Right cardiac atrium (tissue), 5 donors: ENCODE measurements at regions not wholly inside any gene's neighbourhood (a gene's known extent, or its start where the extent isn't known, plus 50 kb on each side); places are given as distances from the start of the nearest gene placed in this dataset.
A peak's percentile ranks its signal among the peaks of the same experiment; 100 is the strongest.
"Not testable (repeated sequence)": the region's sequence is repeated elsewhere in the genome, so short reads cannot be mapped to it uniquely, and the experiment has no call there.

Source experiments
- ATAC-seq, 2 donors: fragments of 200-7000 bp; cut with Tn5 transposase; one replicate each; pipeline versions ENCODE4 v1.8.0 to v1.9.1; 2020; ENCODE audit warnings: moderate library complexity in 2 of 2, mild to moderate bottlenecking in 1 of 2
- DNase-seq, 3 donors: peaks; one replicate each; pipeline ENCODE4 v3.0.0-alpha.2; 2020
- H3K27ac ChIP-seq: one replicate; pipeline ENCODE4 v1.5.1; 2013; ENCODE audit warnings: mild to moderate bottlenecking, low read length, control low read depth, moderate library complexity
- H3K27me3 ChIP-seq: one replicate; pipeline ENCODE4 v1.6.1; 2013; ENCODE audit not compliant: control insufficient read depth, insufficient read depth
- H3K4me1 ChIP-seq: one replicate; pipeline ENCODE4 v1.6.1; 2013; ENCODE audit warnings: low read length; ENCODE audit not compliant: control insufficient read depth, insufficient read depth
- H3K4me3 ChIP-seq: one replicate; pipeline ENCODE4 v1.5.1; 2013; ENCODE audit warnings: low read length, control low read depth
- H3K9me3 ChIP-seq: one replicate; pipeline ENCODE4 v1.6.1; 2013; ENCODE audit warnings: low read length; ENCODE audit not compliant: control insufficient read depth
- WGBS: extraction: QIAGEN DNeasy Blood & Tissue Kit; methylation state at CpG from one replicate; pipeline ENCODE4 v1.1.7; 2013; 5-methylcytosine and 5-hydroxymethylcytosine counted together
- intact Hi-C, 4 donors: fragments of 100-400 bp; cut with DNase I; formaldehyde crosslinking; loops; one replicate each; pipeline versions ENCODE4 v1.11.0 to v1.14.0; 2022 to 2023
- donor health status: healthy with polysubstance abuse.
- donor health status: DM: no; HTN: yes; CAD: no.
- donor health status: DM: no; HTN: no; CAD: no.
- donor health status: DM: no; HTN: yes; CAD: no; lungs with severe emphysema.
- donor health status: DM: yes; HTN: yes; CAD: no.

DNA sequence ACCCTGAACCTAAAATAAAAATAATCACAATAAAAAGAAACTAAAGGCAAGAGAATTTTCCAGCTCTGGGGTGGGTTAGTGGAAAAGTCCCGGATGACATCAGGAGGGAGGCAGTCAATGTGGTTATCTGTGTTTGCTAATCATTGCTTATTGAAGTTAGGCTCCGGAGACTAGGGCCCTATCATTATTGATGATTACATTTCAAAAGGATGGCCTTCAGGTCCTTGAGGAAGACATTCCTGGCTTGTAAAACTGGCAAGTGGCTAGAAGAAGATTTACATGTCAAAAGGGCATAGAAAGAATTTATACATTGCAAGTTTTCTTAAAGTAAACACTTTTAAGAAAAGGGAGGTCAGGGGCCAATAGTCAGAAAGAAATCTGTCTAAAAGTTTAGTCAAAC, 123.4 kb downstream of the POSTN start:
- no peak overlapping the region for H3K27ac ChIP-seq
- H3K9me3 ChIP-seq: no peaks in the 10 kb centered on the region
- DNase-seq (no peak), ATAC-seq (no peak)
- H3K27me3 ChIP-seq: no peaks in the 10 kb centered on the region
- WGBS: 70% methylated on average over 2 of the region's 2 CpGs
- no peaks in the 10 kb centered on the region for H3K4me1 ChIP-seq
- intact Hi-C loops: no loop called here
- no peak overlapping the region for H3K4me3 ChIP-seq

DNA sequence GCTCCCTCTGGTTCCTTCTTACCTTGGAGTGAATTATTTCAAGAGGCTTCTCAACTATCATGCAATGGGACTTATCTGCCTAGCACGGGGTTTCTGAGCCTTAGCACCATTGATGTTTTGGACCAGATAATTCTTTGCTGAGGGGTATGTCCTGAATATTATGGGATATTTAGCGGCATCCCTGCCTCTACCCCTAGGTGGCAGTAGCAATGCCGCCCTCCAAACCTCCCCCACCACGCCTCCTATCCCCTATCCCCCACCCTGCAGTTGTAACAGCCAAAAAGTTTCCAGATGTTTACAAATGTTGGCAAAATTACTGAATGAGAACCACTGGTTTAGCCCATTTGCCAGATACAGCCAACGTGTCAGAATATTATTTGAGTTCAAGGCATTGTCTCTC, 125.5 kb downstream of the POSTN start:
- Histone ChIP-seq H3K27me3 (no peaks in the 10 kb centered on the region), H3K4me3 (no peak overlapping the region), H3K4me1 (no peaks in the 10 kb centered on the region), H3K9me3 (no peaks in the 10 kb centered on the region), H3K27ac (no peak overlapping the region)
- WGBS: 87% methylated on average over 5 of the region's 5 CpGs
- DNase-seq (no peak), ATAC-seq (no peak)
- intact Hi-C loops: no loop called here

DNA sequence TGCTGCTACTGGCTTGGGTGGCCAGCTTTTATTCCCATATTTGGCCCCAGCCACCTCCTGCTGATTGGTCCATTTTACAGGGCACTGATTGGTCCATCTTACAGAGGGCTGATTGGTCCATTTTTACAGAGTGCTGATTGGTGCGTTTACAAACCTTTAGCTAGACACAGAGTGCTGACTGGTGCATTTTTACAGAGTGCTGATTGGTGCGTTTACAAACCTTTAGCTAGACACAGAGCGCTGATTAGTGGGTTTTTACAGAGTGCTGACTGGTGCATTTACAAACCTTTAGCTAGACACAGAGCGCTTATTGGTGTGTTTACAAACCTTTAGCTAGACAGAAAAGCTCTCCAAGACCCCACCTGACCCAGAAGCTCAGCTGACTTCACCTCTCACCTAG, 126.3 kb downstream of the POSTN start:
- H3K27ac ChIP-seq, ATAC-seq, H3K4me1 ChIP-seq, H3K9me3 ChIP-seq, intact Hi-C loops, H3K27me3 ChIP-seq, H3K4me3 ChIP-seq, DNase-seq: not testable (repeated sequence)
- 97% methylated on average over 4 of the region's 4 CpGs for WGBS

DNA sequence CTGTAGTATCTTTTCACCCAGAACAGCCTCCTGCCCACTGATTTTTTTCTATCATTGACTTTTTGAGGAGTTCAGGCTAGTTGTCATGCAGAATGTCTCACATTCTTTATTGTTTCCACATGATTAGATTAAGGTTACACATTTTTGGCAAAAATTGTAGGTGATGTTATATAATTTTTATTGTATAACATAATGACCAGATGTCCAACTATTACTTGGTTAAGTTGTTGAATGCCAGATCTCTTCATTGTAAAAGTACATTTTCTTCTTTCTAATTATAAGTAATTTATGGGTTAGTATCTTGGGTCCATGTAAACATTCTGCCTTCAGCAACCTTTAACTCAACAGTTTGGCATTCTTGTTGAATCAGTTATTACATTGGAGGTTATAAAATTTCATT, 138.4 kb downstream of the POSTN start:
- Histone ChIP-seq H3K27me3 (no peaks in the 10 kb centered on the region), H3K4me3 (no peak overlapping the region), H3K27ac (no peak overlapping the region), H3K4me1 (no peaks in the 10 kb centered on the region), H3K9me3 (no peaks in the 10 kb centered on the region)
- ATAC-seq (no peak), DNase-seq (no peak)
- intact Hi-C loops: no loop called here

DNA sequence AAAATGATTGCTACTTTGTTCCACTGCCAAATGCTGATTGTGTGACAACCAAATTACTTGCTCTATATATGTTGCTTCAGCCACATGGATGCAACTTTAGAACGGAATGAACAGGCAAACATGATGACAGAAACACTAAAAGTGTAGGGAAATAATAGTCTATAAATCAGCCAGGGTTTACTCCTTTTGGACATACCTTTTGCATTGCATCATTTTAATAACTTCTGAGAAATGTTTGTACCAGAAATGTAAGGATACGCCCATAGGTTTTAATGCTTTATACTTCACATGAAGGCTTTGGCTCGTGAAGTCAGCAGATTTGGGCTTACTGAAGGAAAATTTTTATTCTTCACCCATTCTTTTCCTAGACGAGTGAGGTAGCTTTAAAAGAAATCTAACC, 141.0 kb downstream of the POSTN start:
- Histone ChIP-seq H3K27me3 (no peaks in the 10 kb centered on the region), H3K27ac (no peak overlapping the region), H3K9me3 (no peaks in the 10 kb centered on the region), H3K4me1 (no peaks in the 10 kb centered on the region), H3K4me3 (no peak overlapping the region)
- WGBS: 80% methylated on average over 4 of the region's 4 CpGs
- ATAC-seq (no peak), DNase-seq (no peak)
- intact Hi-C loops: no loop called here

DNA sequence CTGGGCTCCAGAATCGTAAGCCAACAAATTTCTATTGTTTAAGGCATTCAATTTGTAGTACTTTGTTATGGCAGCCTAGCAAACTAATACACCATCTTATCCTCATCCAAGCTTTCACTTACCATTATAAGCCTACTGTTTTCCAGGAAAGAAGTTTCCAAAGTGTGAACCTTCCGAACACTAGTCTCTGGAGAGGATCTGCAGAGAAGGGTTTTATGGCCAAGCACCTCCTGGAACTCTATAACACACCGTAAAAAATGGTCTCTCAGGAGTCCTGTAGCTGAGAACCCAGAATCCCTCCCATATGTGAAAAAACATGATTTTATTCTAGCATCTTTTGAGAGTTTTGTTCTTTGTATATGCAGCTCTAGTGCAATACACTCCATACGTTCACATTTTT, 142.1 kb downstream of the POSTN start:
- no peak for ATAC-seq
- intact Hi-C loops: no loop called here
- H3K27me3 ChIP-seq: no peaks in the 10 kb centered on the region

DNA sequence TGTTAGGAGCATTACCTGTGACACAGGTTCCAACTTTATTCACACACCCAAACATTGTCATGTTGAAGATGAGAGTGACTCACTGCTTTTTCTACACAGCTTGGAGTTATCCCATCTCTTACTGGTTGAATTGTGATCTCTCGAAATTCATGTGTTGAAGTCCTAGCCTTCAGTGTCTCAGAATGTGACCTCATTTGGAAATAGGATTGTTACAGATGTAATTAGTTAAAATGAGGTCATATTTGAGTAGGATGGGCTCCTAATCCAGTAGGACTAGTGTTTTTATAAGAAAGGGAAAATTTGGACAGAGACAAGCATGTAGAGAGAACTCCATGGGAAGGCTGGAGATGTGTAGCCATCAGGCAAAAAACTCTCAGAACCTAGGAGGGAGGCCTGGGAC, 142.5 kb downstream of the POSTN start:
- no peak for ATAC-seq
- H3K4me3 ChIP-seq: no peak overlapping the region
- 86% methylated on average over 1 of the region's 1 CpG for WGBS

More for the DNA sequence above, 142.1 kb downstream of the POSTN start:
- 88% methylated on average over 4 of the region's 4 CpGs for WGBS
- H3K9me3 ChIP-seq: no peaks in the 10 kb centered on the region
- DNase-seq: no peak
- no peak overlapping the region for H3K4me3 ChIP-seq
- no peak overlapping the region for H3K27ac ChIP-seq
- H3K4me1 ChIP-seq: no peaks in the 10 kb centered on the region

DNA sequence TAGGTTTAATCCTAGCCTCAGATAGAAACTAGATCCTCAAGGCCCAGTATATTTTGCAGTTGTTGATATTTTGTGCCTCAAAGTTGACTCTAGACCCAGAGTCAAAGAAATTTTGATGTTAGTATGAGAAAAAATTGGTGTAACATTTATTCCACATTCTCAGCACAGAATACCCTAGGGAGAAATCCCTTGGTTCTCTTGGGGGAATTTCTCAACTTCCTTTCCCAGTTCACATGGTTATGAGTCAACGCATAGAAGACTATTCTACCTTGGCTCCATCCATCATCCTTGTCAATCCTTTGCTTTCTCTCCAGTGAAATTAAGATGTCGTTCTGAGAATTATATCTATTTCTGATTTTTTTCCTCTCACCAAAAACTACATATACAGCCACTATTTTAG, 145.3 kb downstream of the POSTN start:
- no peaks in the 10 kb centered on the region for H3K27me3 ChIP-seq
- no peaks in the 10 kb centered on the region for H3K9me3 ChIP-seq
- DNase-seq: no peak
- 83% methylated on average over 2 of the region's 2 CpGs for WGBS
- no peak overlapping the region for H3K27ac ChIP-seq
- H3K4me1 ChIP-seq: no peaks in the 10 kb centered on the region
- H3K4me3 ChIP-seq: no peak overlapping the region
- ATAC-seq: no peak
- intact Hi-C loops: no loop called here

More for the DNA sequence above, 142.5 kb downstream of the POSTN start:
- H3K9me3 ChIP-seq: no peaks in the 10 kb centered on the region
- H3K4me1 ChIP-seq: no peaks in the 10 kb centered on the region
- intact Hi-C loops: no loop called here
- no peak overlapping the region for H3K27ac ChIP-seq
- no peak for DNase-seq
- no peaks in the 10 kb centered on the region for H3K27me3 ChIP-seq

DNA sequence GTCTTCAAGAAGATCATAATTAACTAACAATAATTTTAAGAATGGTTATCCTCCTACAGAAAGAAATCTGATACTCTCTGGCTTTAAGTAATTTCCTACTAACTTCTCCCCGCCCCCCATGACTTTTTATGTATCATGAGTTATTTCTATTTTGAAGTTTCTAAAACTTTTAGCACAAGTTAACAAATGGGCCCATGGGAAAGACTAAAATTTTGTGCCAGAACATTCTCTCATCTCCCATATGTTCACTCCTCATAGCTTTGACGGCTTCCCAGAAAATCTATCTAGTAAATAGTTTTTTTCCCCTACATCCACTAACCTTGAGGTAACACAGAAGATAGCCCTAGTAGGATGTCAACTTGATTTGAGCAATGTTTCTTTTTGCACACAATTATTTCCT, 148.3 kb downstream of the POSTN start:
- H3K9me3 ChIP-seq: no peaks in the 10 kb centered on the region
- no peak for DNase-seq

DNA sequence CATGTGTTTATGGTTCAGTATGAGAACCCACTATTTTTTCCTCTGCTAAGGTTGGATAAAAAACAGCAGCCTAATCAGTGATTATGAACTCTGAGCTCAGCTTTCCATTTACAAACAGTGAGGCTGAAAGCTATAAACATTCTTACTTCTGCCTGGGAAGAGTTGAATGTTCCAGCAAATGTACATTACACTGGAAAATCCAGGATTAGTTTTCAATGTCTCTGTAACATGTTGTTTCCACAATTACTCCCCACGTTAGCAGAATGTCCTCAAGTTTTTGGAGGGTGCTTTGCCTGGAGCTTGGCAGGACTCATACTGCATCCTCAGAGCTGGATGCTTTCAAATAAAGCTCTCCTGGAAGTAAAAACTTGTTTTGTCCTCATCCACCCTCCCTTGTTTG, 150.4 kb downstream of the POSTN start:
- WGBS: 29% methylated on average over 1 of the region's 1 CpG
- H3K27me3 ChIP-seq: no peaks in the 10 kb centered on the region
- H3K4me1 ChIP-seq: no peaks in the 10 kb centered on the region
- intact Hi-C loops: no loop called here
- DNase-seq: no peak
- H3K4me3 ChIP-seq: no peak overlapping the region
- no peak for ATAC-seq
- H3K9me3 ChIP-seq: no peaks in the 10 kb centered on the region
- no peak overlapping the region for H3K27ac ChIP-seq

More for the DNA sequence above, 148.3 kb downstream of the POSTN start:
- 81% methylated on average over 2 of the region's 2 CpGs for WGBS
- no peak overlapping the region for H3K4me3 ChIP-seq
- H3K4me1 ChIP-seq: no peaks in the 10 kb centered on the region
- ATAC-seq: no peak
- no peak overlapping the region for H3K27ac ChIP-seq
- intact Hi-C loops: no loop called here
- no peaks in the 10 kb centered on the region for H3K27me3 ChIP-seq

DNA sequence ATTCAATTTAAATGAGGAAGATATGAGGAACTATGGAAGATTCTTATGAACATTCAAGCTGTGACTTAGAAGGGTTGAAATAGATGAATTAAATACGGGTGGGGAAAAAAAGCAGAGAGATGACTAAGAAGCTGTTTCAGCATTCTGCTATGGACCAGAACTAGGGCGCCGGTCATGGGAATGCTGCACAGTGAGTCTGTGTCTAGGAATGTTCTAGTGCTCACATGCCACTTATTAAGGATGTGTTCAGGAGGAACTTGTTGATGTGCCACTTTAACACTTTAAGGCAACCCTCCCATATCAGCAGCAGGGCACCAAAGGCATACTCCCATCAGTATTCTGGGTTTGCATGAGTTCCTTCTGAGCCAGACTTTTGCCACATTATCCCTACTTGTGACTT, 152.1 kb downstream of the POSTN start:
- Histone ChIP-seq H3K27ac (no peak overlapping the region), H3K9me3 (no peaks in the 10 kb centered on the region), H3K27me3 (no peaks in the 10 kb centered on the region), H3K4me3 (no peak overlapping the region), H3K4me1 (no peaks in the 10 kb centered on the region)
- DNase-seq: peak in 1 of 3 donors; percentile 40
- intact Hi-C loops: no loop called here
- peak; percentile 78 to 92 for ATAC-seq
- 75% methylated on average over 3 of the region's 3 CpGs for WGBS

DNA sequence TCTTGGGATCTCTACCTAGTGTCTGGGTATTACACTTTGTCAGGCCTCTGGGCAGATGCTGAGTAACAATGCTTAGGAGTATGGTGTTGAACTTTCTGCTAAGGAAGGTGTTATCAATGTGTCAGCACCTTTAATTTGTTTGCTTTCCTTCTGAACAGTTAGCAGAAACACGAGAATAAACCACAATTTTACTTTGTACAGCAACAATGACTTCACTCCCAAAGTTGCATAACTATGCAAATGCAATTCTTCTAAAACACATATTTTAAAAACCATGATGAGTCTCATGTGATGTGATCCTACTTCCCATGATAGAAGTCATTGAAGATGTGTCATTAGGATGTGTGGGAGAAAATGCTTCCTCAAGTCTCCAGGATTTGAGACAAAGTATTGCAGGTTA, 155.0 kb downstream of the POSTN start:
- H3K9me3 ChIP-seq: no peaks in the 10 kb centered on the region
- H3K4me1 ChIP-seq: no peaks in the 10 kb centered on the region
- H3K27ac ChIP-seq: no peak overlapping the region
- H3K27me3 ChIP-seq: no peaks in the 10 kb centered on the region
- intact Hi-C loops: no loop called here
- 67% methylated on average over 1 of the region's 1 CpG for WGBS
- DNase-seq (no peak), ATAC-seq (no peak)
- no peak overlapping the region for H3K4me3 ChIP-seq
